Neural progenitor cell (in vitro differentiated cells): ENCODE measurements at regions not wholly inside any gene's neighbourhood (a gene's known extent, or its start where the extent isn't known, plus 50 kb on each side); places are given as distances from the start of the nearest gene placed in this dataset.
"Not testable (repeated sequence)": the region's sequence is repeated elsewhere in the genome, so short reads cannot be mapped to it uniquely, and the experiment has no call there.

Experiments
- DNase-seq: peaks from one replicate; pipeline ENCODE4 v3.0.0-alpha.2; 2016; ENCODE audit warnings: low spot score
- H2AFZ ChIP-seq: fragments of 200-600 bp; sonication (generic); replicated peaks from 2 replicates; pipeline ENCODE4 v1.6.1; 2016; ENCODE audit warnings: antibody characterized with exemption
- H3F3A ChIP-seq: fragments of 200-600 bp; sonication (generic); 2 replicates; pipeline ENCODE4 v1.6.1; 2016; ENCODE audit warnings: antibody characterized with exemption, low read depth
- H3K27ac ChIP-seq: fragments of 200-600 bp; sonication (generic); 2 replicates; pipeline ENCODE4 v1.5.1; 2016; ENCODE audit warnings: mild to moderate bottlenecking
- H3K27me3 ChIP-seq: fragments of 200-600 bp; sonication (generic); 2 replicates; pipeline ENCODE4 v1.6.1; 2016; ENCODE audit warnings: mild to moderate bottlenecking, moderate library complexity
- H3K36me3 ChIP-seq: fragments of 200-600 bp; sonication (generic); 2 replicates; pipeline ENCODE4 v1.5.1; 2016
- H3K4me1 ChIP-seq: fragments of 200-600 bp; sonication (generic); 2 replicates; pipeline ENCODE4 v1.6.1; 2016; ENCODE audit warnings: mixed run types
- H3K4me2 ChIP-seq: fragments of 200-600 bp; sonication (generic); 2 replicates; pipeline ENCODE4 v1.6.1; 2016
- H3K4me3 ChIP-seq: fragments of 200-600 bp; sonication (generic); 2 replicates; pipeline ENCODE4 v1.5.1; 2016
- H3K79me2 ChIP-seq: fragments of 200-600 bp; sonication (generic); 2 replicates; pipeline ENCODE4 v1.6.1; 2016; ENCODE audit warnings: low read depth
- H3K9ac ChIP-seq: fragments of 200-600 bp; sonication (generic); 2 replicates; pipeline ENCODE4 v1.6.1; 2016
- H3K9me3 ChIP-seq: fragments of 200-600 bp; sonication (generic); 2 replicates; pipeline ENCODE4 v1.5.1; 2016; ENCODE audit warnings: low read depth
- H4K20me1 ChIP-seq: fragments of 200-600 bp; sonication (generic); 2 replicates; pipeline ENCODE4 v1.6.1; 2016; ENCODE audit warnings: low read depth
- H3K27ac Mint-ChIP-seq: 3 replicates; pipeline ENCODE4 v1.8.0; 2021; ENCODE audit warnings: mixed read lengths
- H3K27me3 Mint-ChIP-seq: 2 replicates; pipeline ENCODE4 v1.8.0; 2022; ENCODE audit warnings: low read depth, mild to moderate bottlenecking, inconsistent platforms, moderate library complexity, mixed read lengths; ENCODE audit not compliant: insufficient read depth
- H3K36me3 Mint-ChIP-seq: 3 replicates; pipeline ENCODE4 v1.8.0; 2021; ENCODE audit warnings: mixed read lengths
- H3K4me1 Mint-ChIP-seq: 3 replicates; pipeline ENCODE4 v1.8.0; 2021; ENCODE audit warnings: mixed read lengths
- H3K4me3 Mint-ChIP-seq: 3 replicates; pipeline ENCODE4 v1.8.0; 2021; ENCODE audit warnings: mild to moderate bottlenecking, moderate library complexity, mixed read lengths
- H3K9me3 Mint-ChIP-seq: 3 replicates; pipeline ENCODE4 v1.8.0; 2020; ENCODE audit warnings: mixed read lengths
- CTCF ChIP-seq: fragments of 200-600 bp; sonication (generic); IDR thresholded peaks from 2 replicates; pipeline ENCODE4 v1.5.1; 2017; ENCODE audit warnings: antibody characterized with exemption, mild to moderate bottlenecking
- EZH2 ChIP-seq: fragments of 200-600 bp; sonication (generic); IDR thresholded peaks from 2 replicates; pipeline ENCODE4 v1.6.1; 2017; ENCODE audit warnings: antibody characterized with exemption, mild to moderate bottlenecking, moderate library complexity
- EZH2phosphoT487 ChIP-seq: fragments of 200-600 bp; sonication (generic); IDR thresholded peaks from 2 replicates; pipeline ENCODE4 v1.6.1; 2017; ENCODE audit warnings: antibody characterized with exemption

- Mint-ChIP-seq H3K36me3 (no peaks in the 10 kb centered on the region), H3K27me3 (peaks cover 7% of the 10 kb centered on the region), H3K27ac (no peak overlapping the region), H3K4me1 (no peaks in the 10 kb centered on the region), H3K4me3 (no peak overlapping the region), H3K9me3 (peaks cover 41% of the 10 kb centered on the region)
- Histone ChIP-seq H3K9me3 (peaks cover 4% of the 10 kb centered on the region), H3K27me3 (no peaks in the 10 kb centered on the region), H3K27ac (no peak overlapping the region), H3K4me2 (no peak overlapping the region), H3K79me2 (no peaks in the 10 kb centered on the region), H3F3A (no peaks in the 10 kb centered on the region), H3K4me1 (no peaks in the 10 kb centered on the region), H3K36me3 (no peaks in the 10 kb centered on the region), H2AFZ (no peak overlapping the region), H4K20me1 (no peaks in the 10 kb centered on the region), H3K4me3 (no peak overlapping the region), H3K9ac (no peak overlapping the region)
- no peak for TF ChIP-seq EZH2
- TF ChIP-seq CTCF: no peak
- TF ChIP-seq EZH2phosphoT487: no peak
- DNase-seq: no peak
Measured at GRCh38 chr14:105665247-105665950, 139.0 kb downstream of the TMEM121 start.

- H3K9ac ChIP-seq: no peak overlapping the region
- no peaks in the 10 kb centered on the region for H3K36me3 ChIP-seq
- H3K79me2 ChIP-seq: no peaks in the 10 kb centered on the region
- Mint-ChIP-seq H3K9me3 (peaks cover 36% of the 10 kb centered on the region), H3K27ac (no peak overlapping the region), H3K4me3 (no peak overlapping the region), H3K36me3 (no peaks in the 10 kb centered on the region), H3K27me3 (peaks cover 7% of the 10 kb centered on the region), H3K4me1 (no peaks in the 10 kb centered on the region)
- H3K9me3 ChIP-seq: peaks cover under 1% of the 10 kb centered on the region
- H3K4me1 ChIP-seq: no peaks in the 10 kb centered on the region
- no peaks in the 10 kb centered on the region for H3F3A ChIP-seq
- H3K4me3 ChIP-seq: no peak overlapping the region
- no peak overlapping the region for H3K27ac ChIP-seq
- H3K4me2 ChIP-seq: no peak overlapping the region
- no peak for DNase-seq
- H2AFZ ChIP-seq: no peak overlapping the region
- TF ChIP-seq EZH2phosphoT487: no peak
- TF ChIP-seq EZH2: no peak
- no peak for TF ChIP-seq CTCF
- no peaks in the 10 kb centered on the region for H4K20me1 ChIP-seq
- H3K27me3 ChIP-seq: no peaks in the 10 kb centered on the region
Measured at GRCh38 chr14:105665951-105666277, 139.5 kb downstream of the TMEM121 start.

- DNase-seq: no peak
- Histone ChIP-seq H3K4me2 (no peak overlapping the region), H3K4me1 (no peaks in the 10 kb centered on the region), H4K20me1 (no peaks in the 10 kb centered on the region), H3K9ac (no peak overlapping the region), H3K79me2 (no peaks in the 10 kb centered on the region), H3K9me3 (no peaks in the 10 kb centered on the region), H3K27me3 (no peaks in the 10 kb centered on the region), H3F3A (no peaks in the 10 kb centered on the region), H3K4me3 (no peak overlapping the region), H3K27ac (no peak overlapping the region), H3K36me3 (no peaks in the 10 kb centered on the region), H2AFZ (no peak overlapping the region)
- Mint-ChIP-seq H3K4me1 (no peaks in the 10 kb centered on the region), H3K4me3 (no peak overlapping the region), H3K36me3 (no peaks in the 10 kb centered on the region), H3K27ac (no peak overlapping the region), H3K9me3 (peaks cover 34% of the 10 kb centered on the region), H3K27me3 (peaks cover 7% of the 10 kb centered on the region)
- TF ChIP-seq EZH2 (no peak), EZH2phosphoT487 (no peak), CTCF (no peak)
Measured at GRCh38 chr14:105666420-105666819, 140.0 kb downstream of the TMEM121 start.

- not testable (repeated sequence) for H4K20me1 ChIP-seq, H3K9ac ChIP-seq, DNase-seq, H3K4me2 ChIP-seq, H3K79me2 ChIP-seq, H3K4me3 Mint-ChIP-seq, H3F3A ChIP-seq, H3K27ac Mint-ChIP-seq, H3K4me1 Mint-ChIP-seq, H3K36me3 Mint-ChIP-seq, H3K27me3 Mint-ChIP-seq, H2AFZ ChIP-seq, H3K27ac ChIP-seq, H3K4me3 ChIP-seq, H3K4me1 ChIP-seq, H3K36me3 ChIP-seq, H3K27me3 ChIP-seq, H3K9me3 ChIP-seq
- peaks cover 34% of the 10 kb centered on the region for H3K9me3 Mint-ChIP-seq
Measured at GRCh38 chr14:105666991-105667662, 140.7 kb downstream of the TMEM121 start.

GRCh38 chr14:105667663-105668020 is 141.3 kb downstream of the TMEM121 start:
- peaks cover 34% of the 10 kb centered on the region for H3K9me3 Mint-ChIP-seq
- not testable (repeated sequence) for H3K79me2 ChIP-seq

More at GRCh38 chr14:105667663-105668020, 141.3 kb downstream of the TMEM121 start:
- H3K4me1 ChIP-seq, H3K36me3 Mint-ChIP-seq, H3F3A ChIP-seq, H3K27me3 ChIP-seq, H4K20me1 ChIP-seq, H3K4me2 ChIP-seq, H3K4me1 Mint-ChIP-seq, H3K4me3 Mint-ChIP-seq, H3K36me3 ChIP-seq, H2AFZ ChIP-seq, H3K27ac Mint-ChIP-seq, DNase-seq, H3K9me3 ChIP-seq, H3K4me3 ChIP-seq, H3K9ac ChIP-seq, H3K27ac ChIP-seq, H3K27me3 Mint-ChIP-seq: not testable (repeated sequence)
